Panc1 (cell line): ENCODE measurements at regions not wholly inside any gene's neighbourhood (a gene's known extent, or its start where the extent isn't known, plus 50 kb on each side); places are given as distances from the start of the nearest gene placed in this dataset.

ENCODE experiments used
- ATAC-seq: fragments of 200-7000 bp; cut with Tn5 transposase; 2 replicates; pipeline ENCODE4 v1.9.1; 2020; ENCODE audit warnings: mild to moderate bottlenecking, moderate library complexity
- BruUV-seq: library from RNA; stranded (reverse); fragments of 400-500 nt; replicated peaks from 2 replicates; lab custom pipeline; 2021; lab: Mats Ljungman, UMichigan
- CTCF ChIA-PET: fragments of 300-600 bp; sonication (Branson Sonifier 250); formaldehyde crosslinking; loops from one replicate; lab custom pipeline; 2022; ENCODE audit warnings: antibody characterized with exemption; lab: Charles Lee
- POLR2A ChIA-PET: fragments of 300-600 bp; sonication (Branson Sonifier 250); formaldehyde crosslinking; loops from one replicate; lab custom pipeline; 2022; ENCODE audit warnings: antibody characterized with exemption; lab: Charles Lee
- DNase-seq: peaks from one replicate; pipeline ENCODE4 v3.0.0-alpha.2; 2010; ENCODE audit warnings: low read depth, low spot score
- H3K27ac ChIP-seq: 2 replicates; pipeline ENCODE4 v1.5.1; 2011; ENCODE audit warnings: mild to moderate bottlenecking, low read length, inconsistent platforms
- H3K27me3 ChIP-seq: fragments of 200-500 bp; sonication (Bioruptor generic); 2 replicates; pipeline ENCODE4 v1.6.0; 2014; ENCODE audit warnings: low read length, inconsistent platforms; ENCODE audit not compliant: control insufficient read depth, insufficient read depth
- H3K36me3 ChIP-seq: fragments of 200-500 bp; sonication (Bioruptor generic); 2 replicates; pipeline ENCODE4 v1.5.1; 2014; ENCODE audit warnings: inconsistent platforms, mild to moderate bottlenecking, low read length, moderate library complexity; ENCODE audit not compliant: control insufficient read depth, insufficient read depth
- H3K4me1 ChIP-seq: 2 replicates; pipeline ENCODE4 v1.5.1; 2011; ENCODE audit warnings: inconsistent platforms, mild to moderate bottlenecking, low read length, moderate library complexity; ENCODE audit not compliant: control insufficient read depth, insufficient read depth
- H3K4me3 ChIP-seq, 2 experiments: 2 replicates each; pipeline ENCODE4 v1.5.1; 2011 to 2012; ENCODE audit warnings: low read depth in 2 of 2, low read length in 2 of 2, mild to moderate bottlenecking in 2 of 2, inconsistent platforms in 1 of 2, moderate library complexity in 1 of 2
- H3K9me3 ChIP-seq: fragments of 200-500 bp; sonication (Bioruptor generic); 2 replicates; pipeline ENCODE4 v1.5.1; 2014; ENCODE audit warnings: low read depth, mild to moderate bottlenecking, inconsistent platforms, low read length, moderate library complexity; ENCODE audit not compliant: control insufficient read depth, insufficient read depth
- CTCF ChIP-seq: fragments of 450-650 bp; IDR thresholded peaks from 2 replicates; pipeline ENCODE4 v1.5.1; 2017; ENCODE audit warnings: mild to moderate bottlenecking
- POLR2AphosphoS5 ChIP-seq: IDR thresholded peaks from 2 replicates; pipeline ENCODE4 v1.6.1; 2012; ENCODE audit warnings: mild to moderate bottlenecking, low read depth, low read length, moderate library complexity
- REST ChIP-seq, 2 experiments: IDR thresholded peaks; 2 replicates each; pipeline ENCODE4 v1.6.1; 2011 to 2012; ENCODE audit warnings: low read depth in 2 of 2, control low read depth in 1 of 2, low read length in 1 of 2, mild to moderate bottlenecking in 1 of 2, moderate library complexity in 1 of 2; ENCODE audit not compliant: insufficient read depth in 1 of 2
- SIN3A ChIP-seq: IDR thresholded peaks from 2 replicates; pipeline ENCODE4 v1.6.1; 2012; ENCODE audit warnings: low read depth, mild to moderate bottlenecking, low read length, moderate library complexity, borderline replicate concordance; ENCODE audit not compliant: insufficient read depth
- TCF7L2 ChIP-seq: IDR thresholded peaks from 2 replicates; pipeline ENCODE4 v1.6.1; 2011; ENCODE audit warnings: mild to moderate bottlenecking, low read depth, low read length, inconsistent platforms
- in situ Hi-C: cut with HindIII; loops from 2 replicates; pipeline ENCODE4 v1.10.0; 2016; ENCODE audit warnings: low sequenced_read_pairs, low pct_unique_long_range_greater_than_20kb
- intact Hi-C: fragments of 100-400 bp; cut with micrococcal nuclease; formaldehyde crosslinking; loops from one replicate; pipeline ENCODE4 v1.10.0; 2022; ENCODE audit not compliant: unreplicated experiment

- no peaks in the 10 kb centered on the region for H3K4me1 ChIP-seq
- POLR2A ChIA-PET: no interaction called here
- H3K9me3 ChIP-seq: no peaks in the 10 kb centered on the region
- in situ Hi-C loops (no loop called here), intact Hi-C loops (no loop called here)
- H3K27ac ChIP-seq: no peak overlapping the region
- CTCF ChIA-PET: no interaction called here
- no peaks in the 10 kb centered on the region for H3K27me3 ChIP-seq
- no TSS peak for BruUV-seq
- TF ChIP-seq REST (IDR thresholded peaks at IDR 0.05; ENCODE audit: insufficient read depth in 1 of 2, low read depth in 2 of 2, low read length in 1 of 2) (no peak), TCF7L2 (no peak), POLR2AphosphoS5 (no peak), CTCF (no peak), SIN3A (no peak)
- H3K4me3 ChIP-seq: no peak overlapping the region
- no peak for DNase-seq
- H3K36me3 ChIP-seq: no peaks in the 10 kb centered on the region
- ATAC-seq: no peak
Measured at GRCh38 chr2:175553910-175554309, 372.4 kb upstream of the ATP5MC3 start.

GRCh38 chr2:175552902-175553301 lies 371.4 kb upstream of the ATP5MC3 start:
- no TSS peak for BruUV-seq
- CTCF ChIA-PET: no interaction called here
- H3K9me3 ChIP-seq: no peaks in the 10 kb centered on the region

More at GRCh38 chr2:175552902-175553301, 371.4 kb upstream of the ATP5MC3 start:
- no peak overlapping the region for H3K4me3 ChIP-seq
- H3K27me3 ChIP-seq: no peaks in the 10 kb centered on the region
- DNase-seq (no peak), ATAC-seq (no peak)
- TF ChIP-seq POLR2AphosphoS5 (no peak), TCF7L2 (no peak), CTCF (no peak), SIN3A (no peak), REST (IDR thresholded peaks at IDR 0.05; ENCODE audit: insufficient read depth in 1 of 2, low read depth in 2 of 2, low read length in 1 of 2) (no peak)
- POLR2A ChIA-PET: no interaction called here
- in situ Hi-C loops: no loop called here
- intact Hi-C loops: no loop called here
- no peaks in the 10 kb centered on the region for H3K36me3 ChIP-seq
- no peaks in the 10 kb centered on the region for H3K4me1 ChIP-seq
- no peak overlapping the region for H3K27ac ChIP-seq
